ENCODE measurements at regions not wholly inside any gene's neighbourhood (a gene's known extent, or its start where the extent isn't known, plus 50 kb on each side); places are given as distances from the start of the nearest gene placed in this dataset.

DNA sequence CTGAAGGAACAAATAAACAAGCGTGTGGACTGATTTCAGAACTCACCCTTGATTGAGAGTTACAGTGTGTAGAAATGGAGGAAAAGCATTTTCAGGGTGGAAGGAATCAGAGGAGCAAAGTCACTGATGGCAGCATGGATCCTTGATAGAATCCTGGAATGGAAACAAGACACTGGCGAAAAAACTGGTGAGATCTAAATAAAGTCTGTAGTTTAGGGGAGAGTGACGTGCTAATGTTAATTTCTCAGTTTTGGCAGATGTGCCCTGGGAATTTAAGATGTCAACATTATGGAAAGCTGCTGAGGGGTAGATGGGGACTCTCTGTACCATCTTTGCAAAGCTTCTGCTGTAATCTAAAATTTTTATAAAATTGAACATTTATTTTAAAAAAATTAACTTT, 378.0 kb downstream of the UQCRFS1 start:
- DNase-seq = no peak

DNA sequence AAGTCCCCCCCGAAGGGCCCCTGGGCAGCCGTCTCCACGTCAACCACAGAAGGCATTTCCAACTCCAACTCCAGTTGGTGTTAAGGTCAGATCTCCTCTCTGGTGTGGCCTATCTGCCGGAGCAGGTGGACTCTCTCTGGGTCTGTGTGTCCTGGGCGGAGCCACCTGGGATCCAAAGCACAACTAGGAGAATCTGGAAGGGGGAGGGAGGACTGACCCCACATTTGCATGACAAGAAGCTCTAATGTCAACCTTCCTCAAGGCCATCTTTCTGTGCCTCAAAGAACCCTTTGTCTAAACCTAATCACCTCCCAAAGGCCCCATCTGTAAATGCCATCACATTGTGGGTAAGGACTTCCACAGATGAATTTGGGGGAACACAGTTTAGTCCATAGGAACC, 381.5 kb downstream of the UQCRFS1 start:
- DNase-seq = no peak

DNA sequence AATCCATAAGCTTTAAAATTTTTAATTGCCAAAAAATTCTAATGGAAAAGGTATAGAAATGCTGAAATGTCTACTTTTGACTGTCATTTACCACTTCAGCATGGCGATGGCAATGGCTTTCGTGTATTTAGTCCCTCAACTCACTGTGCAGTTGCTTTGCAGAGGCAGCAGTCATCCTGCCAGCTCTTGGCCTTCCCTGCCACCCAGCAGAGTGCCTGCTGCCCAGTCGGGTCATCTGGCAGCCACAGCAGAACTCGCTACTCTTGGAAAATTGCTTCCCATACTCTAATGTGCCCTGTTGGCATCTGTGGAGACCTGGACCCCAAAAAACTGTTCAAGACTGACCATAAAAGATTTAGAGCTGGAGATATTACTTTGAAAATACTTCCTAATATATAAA, 383.2 kb downstream of the UQCRFS1 start:
- no peak for DNase-seq

DNA sequence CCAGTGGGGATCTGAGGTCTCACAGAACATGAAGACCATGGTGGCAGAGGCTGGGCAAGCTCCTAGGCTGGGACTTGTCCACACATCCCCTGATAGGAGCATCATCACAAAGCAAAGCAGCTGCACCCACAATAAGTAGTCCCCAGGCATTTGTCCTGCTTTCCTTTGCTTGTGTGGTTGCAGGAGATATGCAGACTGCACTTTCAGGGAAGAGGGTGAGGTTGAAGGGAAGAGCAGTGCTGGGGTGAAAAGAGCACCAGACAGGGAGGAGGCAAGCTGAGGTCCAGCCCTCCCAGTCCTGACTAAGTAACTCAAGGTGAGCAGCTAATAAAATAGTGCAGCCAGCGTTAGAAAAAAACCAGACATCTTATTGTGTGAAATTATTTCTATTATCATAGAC, 383.6 kb downstream of the UQCRFS1 start:
- no peak for DNase-seq

DNA sequence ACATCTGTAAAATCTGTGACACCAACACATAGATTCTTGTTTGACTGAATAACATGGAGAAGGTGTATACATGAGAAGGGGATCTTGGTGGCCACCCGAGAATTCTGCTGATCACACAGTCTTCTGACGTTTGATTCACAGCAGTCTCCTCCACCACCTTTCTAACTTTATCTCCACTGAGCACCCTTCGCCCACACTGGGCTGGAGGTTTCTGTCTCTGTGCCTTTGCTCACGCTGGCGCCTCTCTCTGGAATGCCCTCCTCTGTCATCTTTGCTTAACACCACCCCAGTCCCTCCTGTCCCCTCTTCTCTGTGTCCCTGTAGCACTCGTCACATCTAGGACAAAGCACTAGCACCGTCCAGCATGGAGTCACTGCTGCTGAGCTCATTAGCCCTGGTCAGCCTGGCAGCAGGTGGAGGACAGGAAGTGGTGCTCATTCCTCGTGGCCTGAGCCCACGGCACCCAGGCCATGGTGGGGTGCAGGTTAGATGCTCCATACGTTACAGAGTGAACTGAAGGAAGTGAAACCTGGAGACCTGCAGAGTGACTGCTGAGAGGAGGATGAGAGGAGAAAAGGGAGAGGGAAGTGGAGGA, 384.6 kb downstream of the UQCRFS1 start:
- no peak for DNase-seq

DNA sequence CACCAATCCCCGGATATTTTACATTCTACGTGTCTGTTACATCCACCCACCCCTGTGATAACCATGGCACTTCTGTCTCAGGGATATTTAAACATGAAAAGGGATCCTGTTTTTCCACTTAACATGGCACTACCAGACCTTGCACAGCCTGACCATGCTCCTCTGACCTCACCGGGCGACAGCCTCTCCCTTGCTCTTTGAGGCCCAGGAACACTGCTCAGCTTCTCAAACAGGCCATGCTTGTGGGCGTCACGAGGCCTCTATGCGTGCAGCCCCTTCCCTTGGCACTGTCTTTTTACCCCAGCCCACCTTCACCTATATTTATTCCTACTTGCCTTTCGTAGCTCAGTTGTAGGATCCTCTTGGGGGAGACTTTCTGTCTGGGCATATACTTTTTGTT, 385.6 kb downstream of the UQCRFS1 start:
- no peak for DNase-seq

DNA sequence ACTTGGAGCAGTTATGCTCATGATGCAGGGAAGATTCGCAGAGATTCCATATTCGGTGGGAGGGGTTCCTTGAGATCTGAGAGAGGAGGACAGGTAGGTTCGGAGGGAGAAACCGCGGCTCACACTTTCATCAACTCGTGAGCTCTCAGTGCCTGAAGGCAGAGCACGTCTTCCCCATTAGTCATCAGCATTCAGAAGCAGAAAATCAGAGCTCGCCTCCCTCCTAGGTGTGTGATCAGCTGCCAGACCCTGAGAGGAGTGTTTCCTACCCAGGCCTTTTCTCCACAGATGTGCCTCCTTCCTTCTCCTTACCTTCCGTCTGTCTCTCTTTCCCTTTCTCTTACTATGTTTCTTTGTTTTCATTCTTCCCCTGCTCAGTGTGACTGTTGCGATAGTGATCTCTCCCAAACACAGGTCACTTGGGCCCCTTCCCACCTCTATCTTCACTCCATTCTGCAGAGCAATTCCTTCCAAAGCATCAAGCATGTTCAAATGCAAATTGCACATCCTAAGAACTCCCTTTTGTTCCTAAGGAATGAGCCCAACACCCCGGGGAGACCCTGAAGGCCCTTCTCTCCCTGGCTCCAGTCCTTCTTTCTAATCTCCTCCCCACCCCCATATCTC, 389.5 kb downstream of the UQCRFS1 start:
- DNase-seq = no peak

DNA sequence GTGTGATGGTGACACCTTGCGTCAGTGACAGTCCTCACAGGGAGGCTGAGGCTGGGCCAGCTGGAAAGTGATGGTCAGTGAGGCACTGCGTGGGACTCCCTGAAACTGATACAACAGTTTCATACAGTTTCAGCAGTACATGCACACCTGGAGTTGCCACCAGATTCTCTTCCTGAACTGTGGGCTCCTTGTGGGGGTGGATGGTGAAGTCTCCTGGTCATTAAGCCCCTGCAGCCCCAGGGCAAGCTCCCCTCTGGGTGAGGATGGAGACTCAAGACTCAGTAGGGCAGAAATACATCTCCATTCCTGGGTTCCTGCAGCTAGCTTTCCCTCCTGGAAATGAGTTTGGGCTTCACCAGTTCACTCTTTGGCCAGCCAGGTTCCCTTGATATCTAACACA, 392.7 kb downstream of the UQCRFS1 start:
- DNase-seq = no peak

DNA sequence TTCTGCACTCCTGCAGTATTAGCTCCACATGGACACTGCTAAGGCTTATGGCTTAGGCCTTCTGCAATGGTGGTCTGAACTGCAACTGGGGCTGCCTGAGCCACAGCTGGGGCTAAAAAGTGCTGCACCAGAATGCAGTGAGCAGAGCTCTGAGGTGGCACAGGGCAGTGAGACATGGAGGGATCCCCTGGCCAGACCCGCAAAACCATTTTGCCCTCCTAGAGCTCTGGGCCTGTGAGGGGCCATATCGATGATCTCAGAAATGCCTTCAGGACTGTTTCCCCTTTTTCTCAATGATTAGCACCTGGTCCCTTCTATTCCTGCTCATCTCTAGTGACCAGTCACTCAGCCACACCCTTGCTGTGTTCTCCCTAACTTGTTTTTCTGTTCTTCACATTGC, 397.7 kb downstream of the UQCRFS1 start:
- no peak for DNase-seq

DNA sequence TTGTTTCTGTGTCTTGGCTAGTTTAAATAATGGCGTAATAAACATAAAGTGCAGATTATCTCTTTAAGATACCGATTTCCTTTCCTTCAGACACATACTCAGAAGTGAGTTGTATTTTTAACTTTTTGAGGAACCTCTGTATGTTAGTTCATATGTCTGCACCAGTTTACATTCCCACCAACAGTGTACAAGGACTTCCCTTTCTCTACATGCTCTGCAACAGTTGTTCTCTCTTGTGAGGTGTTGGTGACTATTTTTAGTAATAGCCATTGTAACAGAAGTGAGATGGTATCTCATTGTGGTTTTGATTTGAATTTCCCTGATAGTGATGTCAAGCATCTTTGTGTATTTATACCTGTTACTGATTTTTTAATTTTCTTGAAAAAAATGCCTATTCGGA, 418.6 kb downstream of the UQCRFS1 start:
- DNase-seq = peak; percentile 1

DNA sequence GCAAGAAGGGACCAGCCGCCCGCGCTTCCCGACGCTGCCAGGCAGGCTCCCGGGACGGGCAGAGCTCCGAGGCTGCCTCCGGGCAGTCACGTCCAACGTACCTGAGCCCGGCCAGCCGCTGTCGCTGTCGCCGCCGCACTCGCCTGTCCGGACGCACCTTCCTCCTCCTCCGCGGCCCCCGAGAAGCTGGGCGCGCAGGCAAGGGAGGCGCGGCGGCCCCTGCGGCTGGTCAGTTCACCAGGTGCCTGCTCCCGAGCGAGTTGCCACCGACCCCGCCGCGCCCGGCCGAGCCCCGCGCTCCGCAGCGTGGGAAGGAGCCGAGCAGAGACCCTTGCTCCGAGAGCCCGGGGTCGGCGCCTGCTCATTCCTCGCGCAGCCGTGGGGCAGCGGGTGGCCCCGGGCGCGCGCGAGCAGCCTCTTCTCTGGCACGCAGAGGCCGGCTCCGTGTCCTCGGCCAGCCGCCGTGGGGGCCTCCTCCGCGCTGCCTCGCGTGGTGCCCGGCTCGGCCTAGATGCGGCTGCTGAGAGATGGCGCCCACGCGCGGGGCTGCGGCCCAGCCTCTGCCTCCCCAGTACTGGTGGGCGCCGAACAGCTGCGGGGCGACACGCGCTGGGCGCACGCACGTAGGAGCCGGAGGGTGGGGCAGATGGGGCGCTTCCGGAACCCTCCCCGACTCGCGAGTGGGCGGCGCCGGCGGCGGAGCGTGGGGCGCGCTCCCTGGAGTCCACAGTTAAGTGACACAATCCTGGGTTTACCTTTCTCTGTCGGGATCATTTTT, 419.4 kb downstream of the UQCRFS1 start:
- DNase-seq = no peak

DNA sequence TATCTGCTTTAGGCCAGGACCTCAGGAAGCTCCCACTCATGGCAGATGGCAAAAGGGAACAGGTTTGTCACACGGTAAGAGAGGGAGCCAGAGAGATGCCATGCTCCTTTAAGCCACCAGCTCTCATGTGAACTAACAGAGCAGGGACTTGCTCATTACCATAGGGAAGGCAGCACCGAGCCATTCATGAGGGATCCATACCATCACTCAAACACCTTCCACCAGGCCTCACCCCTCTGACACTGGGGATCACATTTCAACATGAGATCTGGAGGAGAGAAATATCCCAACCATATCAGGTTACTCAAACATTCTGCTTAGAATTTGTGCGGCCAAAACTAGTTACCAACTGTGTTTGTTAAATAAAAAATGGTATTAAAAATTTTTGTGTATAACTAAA, 427.0 kb downstream of the UQCRFS1 start:
- DNase-seq = no peak

DNA sequence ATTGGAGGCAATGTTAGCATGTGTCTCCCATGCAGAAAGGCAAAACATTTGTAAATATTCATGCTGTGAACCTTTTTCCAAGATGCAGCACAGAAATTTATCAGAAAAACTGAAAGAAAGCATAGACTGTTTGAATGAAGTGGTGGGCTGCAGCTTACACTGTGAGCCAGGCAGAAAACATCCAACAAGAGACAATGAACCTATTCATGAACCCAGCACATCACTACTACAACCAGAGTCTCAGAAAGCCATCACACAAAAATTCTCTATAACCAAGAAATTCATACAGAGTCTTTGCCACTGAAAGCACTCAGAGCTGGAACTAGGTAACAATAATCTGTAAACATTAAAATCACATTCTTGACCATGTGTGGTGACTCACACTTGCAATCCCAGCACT, 448.9 kb downstream of the UQCRFS1 start:
- no peak for DNase-seq

DNA sequence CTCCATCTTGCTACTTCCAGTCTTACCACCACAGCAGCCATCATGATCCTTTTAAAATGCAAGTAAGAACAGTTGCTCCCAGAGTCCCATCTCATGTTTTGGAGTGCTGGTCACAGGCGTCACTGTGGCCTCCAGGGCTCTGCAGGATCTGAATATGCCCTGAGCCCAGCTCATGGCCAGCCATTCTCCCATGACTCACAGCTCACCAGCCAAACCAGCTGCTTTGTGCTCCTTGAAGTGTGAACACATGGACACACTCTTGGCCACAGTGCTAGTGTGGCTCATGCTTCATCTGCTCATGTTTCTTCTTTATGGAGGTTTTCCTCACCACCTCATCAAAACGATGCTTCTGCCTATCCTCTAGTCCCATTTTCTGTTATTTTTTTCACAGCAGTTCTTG, 466.5 kb downstream of the UQCRFS1 start:
- DNase-seq = no peak

DNA sequence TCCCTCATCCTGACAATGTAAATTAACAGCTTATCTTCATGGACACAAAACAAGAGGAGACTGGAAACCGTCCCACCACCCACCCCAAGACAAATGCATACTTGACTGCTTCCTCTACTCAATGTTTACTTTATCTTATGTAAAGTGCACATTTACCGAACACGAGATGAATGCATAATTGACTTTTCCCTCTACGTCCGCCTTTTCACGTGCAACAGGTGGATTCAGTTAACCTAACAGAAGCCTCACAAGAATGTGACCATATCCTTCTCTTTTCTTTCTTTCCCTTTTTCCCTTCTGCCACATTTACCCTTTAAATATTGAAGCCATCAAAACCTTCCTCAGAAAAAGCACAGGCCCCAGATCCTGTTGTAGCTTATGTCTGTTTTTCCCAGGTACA, 468.0 kb downstream of the UQCRFS1 start:
- DNase-seq = no peak

DNA sequence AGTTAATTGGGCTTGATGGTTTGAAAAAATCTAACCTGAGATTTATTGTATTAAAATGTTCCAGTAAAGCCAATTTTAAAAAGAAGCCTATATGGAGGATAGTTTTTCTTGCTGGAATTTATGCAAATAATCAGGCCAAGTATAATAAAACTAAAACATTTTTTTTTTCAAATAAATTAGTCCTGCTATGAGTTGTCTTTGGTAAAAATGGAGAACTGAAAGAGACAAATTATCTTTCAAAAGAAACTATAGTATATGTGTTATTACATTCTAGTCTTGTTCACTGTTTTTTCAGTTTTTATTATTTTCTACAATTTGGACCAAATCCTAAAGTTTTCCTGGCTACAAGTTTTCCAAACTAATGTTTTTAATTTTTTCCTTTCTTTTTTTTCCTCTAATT, 468.9 kb downstream of the UQCRFS1 start:
- DNase-seq = no peak

DNA sequence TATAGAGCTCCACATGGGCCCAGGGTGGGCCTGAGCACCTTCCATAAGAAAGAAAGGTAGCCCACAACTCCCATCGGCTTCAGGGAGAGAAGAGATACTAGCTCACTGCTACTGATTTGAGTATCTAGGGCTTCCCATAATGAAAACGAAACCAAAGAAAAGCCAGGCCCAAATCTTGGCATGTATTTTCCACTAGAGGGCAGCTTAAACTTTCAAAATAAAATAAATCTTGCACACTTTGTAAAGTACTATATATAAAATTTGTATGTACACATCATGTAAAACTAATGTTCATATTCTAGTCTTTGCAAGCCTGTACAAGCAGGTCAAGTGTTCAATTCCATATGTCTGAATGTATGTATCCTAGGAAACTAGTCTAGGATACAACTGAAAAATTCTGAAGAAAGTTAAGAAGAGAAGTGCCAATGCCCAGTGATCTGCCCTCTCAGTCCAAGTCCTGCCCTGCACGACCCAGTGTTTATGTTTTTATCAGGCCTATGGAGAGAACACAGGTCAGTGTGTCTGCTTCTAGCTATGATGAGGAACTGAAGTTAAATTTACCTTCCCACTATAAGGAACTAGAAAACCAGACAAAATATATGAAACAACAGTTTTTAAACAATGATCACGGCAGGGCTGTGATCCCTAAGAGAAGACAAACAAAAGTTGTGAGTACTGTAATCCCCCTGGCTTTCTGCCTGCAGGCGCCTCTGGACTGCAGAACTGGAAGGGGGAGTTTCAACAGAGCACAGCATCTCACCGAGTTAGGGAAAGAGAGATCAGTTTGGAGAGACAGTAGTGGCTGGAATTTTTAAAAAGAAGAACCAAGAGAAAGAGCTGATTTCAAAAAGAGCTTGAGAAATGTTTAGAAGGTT, 475.7 kb downstream of the UQCRFS1 start:
- peak; percentile 53 for DNase-seq

DNA sequence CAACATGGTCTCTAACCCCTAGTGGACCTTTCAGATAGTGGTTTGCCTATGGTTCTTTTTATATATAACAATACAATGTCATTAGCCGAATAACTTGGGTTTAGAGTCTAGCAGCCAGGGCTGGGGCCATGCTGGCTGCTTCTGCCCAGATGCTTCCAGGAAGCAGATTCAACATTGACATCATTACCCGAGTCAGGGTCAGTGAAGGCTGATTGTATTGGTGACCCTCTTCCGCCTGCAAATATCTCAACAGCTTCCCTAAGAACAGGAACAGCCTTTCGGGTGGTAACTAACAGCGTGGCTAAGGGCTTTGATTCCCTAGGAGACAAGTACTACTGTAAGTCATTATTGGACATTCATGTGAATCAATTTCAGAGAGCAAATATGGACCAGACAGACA, 476.4 kb downstream of the UQCRFS1 start:
- no peak for DNase-seq

DNA sequence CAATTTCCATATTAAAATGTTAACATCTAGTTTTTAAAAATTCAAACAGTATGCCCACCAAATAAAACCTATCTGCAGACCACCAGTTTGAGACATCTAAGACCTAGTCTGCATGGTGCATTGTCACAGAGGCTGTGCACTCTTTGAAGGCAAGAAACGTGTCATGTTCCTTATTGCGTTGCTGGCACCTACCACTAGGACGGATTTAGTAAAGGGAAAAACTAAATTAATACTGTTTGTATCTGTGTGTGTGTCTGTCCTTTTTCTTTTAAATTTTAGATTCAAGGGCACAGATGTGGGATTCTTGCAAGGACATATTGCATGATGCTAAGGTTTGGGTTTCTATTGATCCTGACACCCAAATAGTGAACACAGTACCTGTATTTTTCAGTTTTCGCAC, 481.4 kb downstream of the UQCRFS1 start:
- no peak for DNase-seq

DNA sequence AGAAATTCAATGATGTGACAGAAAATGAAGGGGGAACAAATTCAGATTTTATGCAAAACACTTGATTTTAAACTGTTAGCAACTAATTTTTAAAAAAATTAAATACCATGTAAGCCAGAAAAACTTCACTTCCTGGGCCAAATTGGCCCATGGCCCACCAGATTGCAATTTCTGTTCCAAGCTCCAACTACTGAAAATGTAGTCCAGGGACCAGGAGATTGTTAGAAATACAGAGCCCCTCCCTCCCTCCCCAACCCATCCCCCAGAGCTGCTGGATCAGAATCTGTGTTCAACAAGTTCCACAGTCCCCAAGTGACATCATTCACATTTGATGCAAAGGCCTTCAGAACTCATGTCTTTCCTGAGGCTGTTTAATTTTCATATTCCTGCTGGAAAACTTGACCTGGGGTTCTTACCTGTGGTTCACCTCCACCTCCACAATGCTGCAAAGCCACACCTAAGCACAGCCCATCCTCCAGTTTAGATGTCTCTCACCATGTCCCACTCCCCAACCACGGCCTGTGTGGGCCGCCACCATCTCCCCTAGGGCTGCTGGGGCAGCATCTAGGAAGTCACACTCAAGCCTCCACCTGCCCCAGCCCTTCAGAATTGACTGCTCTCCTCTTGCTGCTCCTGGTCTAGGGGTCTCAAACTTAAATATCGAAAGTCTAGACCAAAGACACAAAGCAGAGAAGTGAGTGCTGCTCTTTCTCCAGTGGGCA, 482.0 kb downstream of the UQCRFS1 start:
- no peak for DNase-seq

DNA sequence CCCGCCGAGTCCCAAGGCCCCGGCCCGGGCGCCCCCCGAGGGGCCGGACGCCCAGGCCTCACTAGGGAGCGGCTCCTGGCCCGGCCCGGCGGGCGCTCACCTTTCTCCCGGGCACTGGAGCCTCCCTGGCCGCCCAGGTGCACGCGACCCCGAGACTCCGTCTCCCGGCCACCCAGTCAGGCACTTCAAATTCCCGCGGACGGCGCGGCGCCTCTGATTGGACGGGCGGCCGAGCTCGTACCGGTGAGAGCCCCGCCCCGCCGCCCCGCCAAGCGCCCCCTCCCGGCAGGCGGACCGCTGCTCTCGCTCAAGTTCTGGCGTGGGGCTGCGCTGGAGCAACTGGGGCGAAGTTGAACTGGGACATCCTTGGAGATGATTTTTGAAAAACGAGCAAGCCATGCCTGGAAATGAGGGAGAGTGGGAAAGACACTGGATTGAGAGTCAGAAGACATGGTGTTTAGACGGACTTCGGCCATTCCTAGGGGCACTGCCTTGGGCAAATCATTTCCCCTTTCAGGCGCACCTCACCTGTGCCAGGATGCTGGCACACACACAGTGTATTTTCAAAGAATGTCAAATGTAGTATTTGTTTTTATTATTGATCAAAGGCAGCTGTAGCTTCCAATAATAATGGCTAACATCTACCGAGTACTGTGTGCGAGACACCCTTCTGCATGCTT, 485.3 kb downstream of the UQCRFS1 start:
- peak; percentile 4 for DNase-seq

Measured in hematopoietic multipotent progenitor cell treated with erythropoietin and hydrocortisone succinate and interleukin-3 and kit ligand, for 6 days (in vitro differentiated cells).